Keratinocyte (primary cell): ENCODE measurements at regions not wholly inside any gene's neighbourhood (a gene's known extent, or its start where the extent isn't known, plus 50 kb on each side); places are given as distances from the start of the nearest gene placed in this dataset.

ENCODE experiments used
- DNase-seq: peaks from one replicate; pipeline ENCODE4 v3.0.0-alpha.2; 2011; ENCODE audit warnings: low read depth, missing footprints, low spot score
- FAIRE-seq: peaks from 2 replicates; lab custom pipeline; 2011; peaks lifted over from hg19 to GRCh38; lab: Jason Lieb, UNC
- H2AFZ ChIP-seq: 2 replicates; pipeline ENCODE4 v1.6.0; 2012; ENCODE audit warnings: low read length, control low read depth, inconsistent platforms; ENCODE audit not compliant: control insufficient read depth
- H3K27ac ChIP-seq: 2 replicates; pipeline ENCODE4 v1.5.1; 2011; ENCODE audit warnings: low read length; ENCODE audit not compliant: control insufficient read depth, insufficient read depth
- H3K27me3 ChIP-seq: 3 replicates; pipeline ENCODE4 v1.6.0; 2011; ENCODE audit warnings: low read length; ENCODE audit not compliant: control insufficient read depth, insufficient read depth; ENCODE audit errors: extremely low read depth
- H3K36me3 ChIP-seq, 2 experiments: 2 replicates in 1 of 2; 3 replicates in 1 of 2; pipeline ENCODE4 v1.5.1; 2011; ENCODE audit warnings: low read length in 2 of 2, mild to moderate bottlenecking in 1 of 2; ENCODE audit not compliant: control insufficient read depth in 2 of 2, insufficient read depth in 2 of 2; ENCODE audit errors: extremely low read depth in 1 of 2
- H3K4me1 ChIP-seq: 3 replicates; pipeline ENCODE4 v1.5.1; 2011; ENCODE audit warnings: low read length; ENCODE audit not compliant: control insufficient read depth, insufficient read depth; ENCODE audit errors: extremely low read depth
- H3K4me2 ChIP-seq: 3 replicates; pipeline ENCODE4 v1.6.0; 2011; ENCODE audit warnings: low read depth, low read length; ENCODE audit not compliant: control insufficient read depth, insufficient read depth; ENCODE audit errors: extremely low read depth
- H3K4me3 ChIP-seq, 3 experiments: fragments of 200-600 bp in 1 of 3; sonication (generic) in 1 of 3; 2 replicates in 2 of 3; 3 replicates in 1 of 3; pipeline ENCODE4 v1.5.1; 2011 to 2016; ENCODE audit warnings: low read length in 3 of 3, mild to moderate bottlenecking in 3 of 3, control low read depth in 2 of 3, inconsistent platforms in 1 of 3, low read depth in 1 of 3, mixed read lengths in 1 of 3, mixed run types in 1 of 3, moderate library complexity in 1 of 3; ENCODE audit not compliant: control insufficient read depth in 2 of 3, insufficient read depth in 2 of 3; ENCODE audit errors: extremely low read depth in 1 of 3
- H3K79me2 ChIP-seq: 2 replicates; pipeline ENCODE4 v1.6.0; 2012; ENCODE audit warnings: low read length; ENCODE audit not compliant: control insufficient read depth, insufficient read depth
- H3K9ac ChIP-seq: 3 replicates; pipeline ENCODE4 v1.6.0; 2011; ENCODE audit warnings: low read length; ENCODE audit not compliant: control insufficient read depth, insufficient read depth; ENCODE audit errors: extremely low read depth
- H3K9me1 ChIP-seq: 3 replicates; pipeline ENCODE4 v1.6.0; 2011; ENCODE audit warnings: low read length; ENCODE audit not compliant: control insufficient read depth, insufficient read depth; ENCODE audit errors: extremely low read depth
- H3K9me3 ChIP-seq: 2 replicates; pipeline ENCODE4 v1.5.1; 2012; ENCODE audit warnings: low read depth, low read length; ENCODE audit not compliant: control insufficient read depth
- H4K20me1 ChIP-seq: 3 replicates; pipeline ENCODE4 v1.6.0; 2011; ENCODE audit warnings: low read length; ENCODE audit not compliant: control insufficient read depth, insufficient read depth; ENCODE audit errors: extremely low read depth
- EZH2 ChIP-seq: IDR thresholded peaks from one replicate; pipeline ENCODE4 v1.6.1; 2012; ENCODE audit warnings: inconsistent platforms, mild to moderate bottlenecking, low read length, moderate library complexity
- dilution Hi-C: fragments of 300-500 bp; cut with MboI; formaldehyde crosslinking; loops from one replicate; pipeline ENCODE4 v1.7.0; 2020; ENCODE audit warnings: low sequenced_read_pairs; ENCODE audit not compliant: extremely low pct_ligation_motif_present
- TF ChIP-seq, protein P1 (sequence below), 3 experiments: IDR thresholded peaks in 1 of 3; conservative IDR thresholded peaks in 1 of 3; optimal IDR thresholded peaks in 1 of 3; 2 replicates in 2 of 3; 3 replicates in 1 of 3; pipeline versions ENCODE3 to v1.5.1; 2011; ENCODE audit warnings: low read length in 3 of 3, mild to moderate bottlenecking in 3 of 3, moderate library complexity in 2 of 3, control low read depth in 1 of 3, inconsistent platforms in 1 of 3; ENCODE audit not compliant: insufficient read depth in 2 of 3; ENCODE audit errors: extremely low read depth in 1 of 3

GRCh38 chr4:114494246-114494803, 104.3 kb upstream of the UGT8 start:
- DNase-seq (no peak), FAIRE-seq (no peak)
- no peaks in the 10 kb centered on the region for H3K9me3 ChIP-seq
- H3K36me3 ChIP-seq: no peaks in the 10 kb centered on the region
- no peaks in the 10 kb centered on the region for H4K20me1 ChIP-seq
- no peaks in the 10 kb centered on the region for H3K4me1 ChIP-seq
- TF ChIP-seq EZH2: no peak
- TF ChIP-seq, protein P1, sequence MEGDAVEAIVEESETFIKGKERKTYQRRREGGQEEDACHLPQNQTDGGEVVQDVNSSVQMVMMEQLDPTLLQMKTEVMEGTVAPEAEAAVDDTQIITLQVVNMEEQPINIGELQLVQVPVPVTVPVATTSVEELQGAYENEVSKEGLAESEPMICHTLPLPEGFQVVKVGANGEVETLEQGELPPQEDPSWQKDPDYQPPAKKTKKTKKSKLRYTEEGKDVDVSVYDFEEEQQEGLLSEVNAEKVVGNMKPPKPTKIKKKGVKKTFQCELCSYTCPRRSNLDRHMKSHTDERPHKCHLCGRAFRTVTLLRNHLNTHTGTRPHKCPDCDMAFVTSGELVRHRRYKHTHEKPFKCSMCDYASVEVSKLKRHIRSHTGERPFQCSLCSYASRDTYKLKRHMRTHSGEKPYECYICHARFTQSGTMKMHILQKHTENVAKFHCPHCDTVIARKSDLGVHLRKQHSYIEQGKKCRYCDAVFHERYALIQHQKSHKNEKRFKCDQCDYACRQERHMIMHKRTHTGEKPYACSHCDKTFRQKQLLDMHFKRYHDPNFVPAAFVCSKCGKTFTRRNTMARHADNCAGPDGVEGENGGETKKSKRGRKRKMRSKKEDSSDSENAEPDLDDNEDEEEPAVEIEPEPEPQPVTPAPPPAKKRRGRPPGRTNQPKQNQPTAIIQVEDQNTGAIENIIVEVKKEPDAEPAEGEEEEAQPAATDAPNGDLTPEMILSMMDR (optimal IDR thresholded peaks at IDR 0.05 in 1 of 3, IDR thresholded peaks at IDR 0.05 in 1 of 3, conservative IDR thresholded peaks at IDR 0.05 in 1 of 3; ENCODE audit: extremely low read depth in 1 of 3, insufficient read depth in 2 of 3, low read length in 3 of 3): no peak
- dilution Hi-C loops: no loop called here
- H3K27me3 ChIP-seq: no peaks in the 10 kb centered on the region
- no peak overlapping the region for H3K4me3 ChIP-seq
- no peak overlapping the region for H3K4me2 ChIP-seq
- no peaks in the 10 kb centered on the region for H3K9me1 ChIP-seq
- H3K27ac ChIP-seq: no peak overlapping the region
- H2AFZ ChIP-seq: no peak overlapping the region
- no peaks in the 10 kb centered on the region for H3K79me2 ChIP-seq
- H3K9ac ChIP-seq: no peak overlapping the region

DNA sequence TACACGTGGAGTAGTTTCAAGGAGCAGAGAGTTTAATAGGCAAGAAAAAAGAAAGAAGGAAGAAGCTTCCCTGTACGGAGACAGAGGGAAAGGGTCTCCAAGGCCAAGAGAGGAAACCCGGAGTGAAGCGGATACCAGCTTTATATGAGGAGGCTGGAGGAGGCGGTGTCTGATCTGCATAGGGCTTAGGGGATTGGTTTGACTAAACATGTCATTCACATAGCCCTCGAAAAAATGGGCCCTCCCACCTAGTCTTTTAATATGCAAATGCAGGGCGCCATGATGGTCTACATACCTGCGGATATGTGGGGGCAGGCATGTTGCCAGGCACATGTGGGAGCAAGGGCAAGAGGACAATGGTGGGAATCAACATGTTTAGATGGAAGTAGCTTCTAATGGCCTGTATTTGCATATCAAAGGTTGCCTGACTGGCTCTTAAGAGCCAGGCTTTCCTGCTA, 103.1 kb upstream of the UGT8 start:
- no peak for FAIRE-seq
- Histone ChIP-seq H3K79me2 (no peaks in the 10 kb centered on the region), H4K20me1 (no peaks in the 10 kb centered on the region), H3K4me1 (no peaks in the 10 kb centered on the region), H3K9me3 (no peaks in the 10 kb centered on the region), H3K27ac (no peak overlapping the region), H3K27me3 (no peaks in the 10 kb centered on the region), H3K9me1 (no peaks in the 10 kb centered on the region), H2AFZ (no peak overlapping the region), H3K9ac (no peak overlapping the region), H3K36me3 (no peaks in the 10 kb centered on the region), H3K4me3 (no peak overlapping the region), H3K4me2 (no peak overlapping the region)
- DNase-seq: no peak
- no peak for TF ChIP-seq EZH2
- TF ChIP-seq, protein P1 (optimal IDR thresholded peaks at IDR 0.05 in 1 of 3, IDR thresholded peaks at IDR 0.05 in 1 of 3, conservative IDR thresholded peaks at IDR 0.05 in 1 of 3; ENCODE audit: extremely low read depth in 1 of 3, insufficient read depth in 2 of 3, low read length in 3 of 3): no peak
- dilution Hi-C loops: no loop called here
